ENCODE measurements at regions not wholly inside any gene's neighbourhood (a gene's known extent, or its start where the extent isn't known, plus 50 kb on each side); places are given as distances from the start of the nearest gene placed in this dataset.

DNA sequence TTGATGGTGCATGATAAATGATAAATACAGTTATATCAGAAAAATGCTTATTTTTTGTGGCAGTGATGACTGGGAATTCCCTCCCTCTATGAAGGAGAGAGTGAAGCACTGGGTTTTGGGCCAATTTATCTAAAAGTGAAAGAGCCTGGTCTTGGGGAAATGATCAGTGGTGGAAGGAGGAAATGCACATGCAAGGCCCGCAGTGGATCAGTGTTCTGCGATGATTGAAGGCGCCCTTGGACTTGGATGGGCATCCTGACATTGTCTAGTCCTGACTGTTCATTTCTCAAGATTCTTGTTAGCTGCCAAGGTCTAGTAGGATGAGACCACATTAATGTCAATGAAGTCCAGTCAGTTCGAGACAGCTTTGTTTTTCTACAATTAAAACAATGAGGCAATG, 272.0 kb upstream of the SLC35B3 start (continued):
- TF ChIP-seq POLR2AphosphoS5 (IDR thresholded peaks at IDR 0.05; ENCODE audit: low read depth, low read length) (no peak), ZNF607 (CRISPR knock-in tag; IDR thresholded peaks at IDR 0.05; ENCODE audit: borderline replicate concordance) (no peak)

DNA sequence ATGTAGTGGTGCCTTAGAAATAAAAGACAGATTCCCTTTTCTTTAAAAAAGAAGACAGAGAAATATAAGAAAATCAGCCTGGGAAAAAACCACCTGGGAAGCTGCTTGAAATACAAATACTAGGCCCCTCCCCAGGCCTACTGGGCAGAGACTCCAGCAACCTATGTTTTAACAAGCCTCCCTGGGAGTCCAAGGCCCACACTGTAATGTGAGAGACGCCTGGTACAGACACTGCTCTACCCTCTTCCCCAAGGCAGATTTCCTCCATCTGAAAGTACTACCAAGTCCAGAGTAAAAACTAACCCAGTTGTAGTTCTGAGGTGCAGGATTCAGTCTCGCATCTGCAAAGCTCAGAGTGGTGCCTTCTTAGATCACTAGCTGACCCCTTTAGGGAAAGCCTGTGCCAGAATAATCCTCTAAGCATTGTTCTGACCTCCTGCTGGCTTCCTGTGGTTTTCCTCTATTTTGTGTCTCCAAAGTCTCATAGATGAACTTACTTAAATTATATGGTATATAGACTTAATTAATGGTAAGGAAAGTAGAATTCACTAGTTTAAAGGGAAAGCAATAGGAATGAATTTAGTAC, 270.2 kb upstream of the SLC35B3 start:
- intact Hi-C loops (cut with micrococcal nuclease; ENCODE audit: unreplicated experiment): loop anchor here (5.0 kb wide), 1 partner anchor 1732 kb away; no protein-coding TSS in a partner anchor
- no peak for ATAC-seq
- Histone ChIP-seq H3K4me1 (ENCODE audit: insufficient read depth, low read length) (no peaks in the 10 kb centered on the region), H4K20me1 (ENCODE audit: insufficient read depth, low read length) (no peaks in the 10 kb centered on the region), H2AFZ (ENCODE audit: low read length) (no peak overlapping the region), H3K27me3 (ENCODE audit: control insufficient read depth in 1 of 2, insufficient read depth in 2 of 2, low read length in 2 of 2) (no peaks in the 10 kb centered on the region; a peak in 1 of 5 replicates), H3K9me3 (ENCODE audit: low read length) (peaks cover 7% of the 10 kb centered on the region), H3K27ac (ENCODE audit: extremely low read length, insufficient read depth, low read length) (no peak overlapping the region), H3K79me2 (ENCODE audit: insufficient read depth, low read length) (no peaks in the 10 kb centered on the region), H3K4me3 (replicated peaks in 1 of 3; ENCODE audit: insufficient read depth in 1 of 3, low read depth in 2 of 3, low read length in 3 of 3) (no peak overlapping the region), H3K36me3 (replicated peaks in 1 of 2; ENCODE audit: control insufficient read depth in 1 of 2, insufficient read depth in 2 of 2, low read length in 2 of 2) (no peaks in the 10 kb centered on the region), H3K4me2 (ENCODE audit: low read depth, low read length) (no peak overlapping the region), H3K9ac (ENCODE audit: insufficient read depth, low read depth, low read length) (no peak overlapping the region)
- CTCF ChIA-PET (ENCODE audit: low intra/inter-chr PET ratio, low total read pairs): no interaction called here
- DNase-seq (ENCODE audit: low spot score): no peak
- no peak for TF ChIP-seq TP53 (CRISPR knock-in tag; conservative IDR thresholded peaks at IDR 0.05)
- TF ChIP-seq, protein P1, sequence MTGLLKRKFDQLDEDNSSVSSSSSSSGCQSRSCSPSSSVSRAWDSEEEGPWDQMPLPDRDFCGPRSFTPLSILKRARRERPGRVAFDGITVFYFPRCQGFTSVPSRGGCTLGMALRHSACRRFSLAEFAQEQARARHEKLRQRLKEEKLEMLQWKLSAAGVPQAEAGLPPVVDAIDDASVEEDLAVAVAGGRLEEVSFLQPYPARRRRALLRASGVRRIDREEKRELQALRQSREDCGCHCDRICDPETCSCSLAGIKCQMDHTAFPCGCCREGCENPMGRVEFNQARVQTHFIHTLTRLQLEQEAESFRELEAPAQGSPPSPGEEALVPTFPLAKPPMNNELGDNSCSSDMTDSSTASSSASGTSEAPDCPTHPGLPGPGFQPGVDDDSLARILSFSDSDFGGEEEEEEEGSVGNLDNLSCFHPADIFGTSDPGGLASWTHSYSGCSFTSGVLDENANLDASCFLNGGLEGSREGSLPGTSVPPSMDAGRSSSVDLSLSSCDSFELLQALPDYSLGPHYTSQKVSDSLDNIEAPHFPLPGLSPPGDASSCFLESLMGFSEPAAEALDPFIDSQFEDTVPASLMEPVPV (CRISPR knock-in tag; IDR thresholded peaks at IDR 0.05): no peak
- TF ChIP-seq, protein P2, sequence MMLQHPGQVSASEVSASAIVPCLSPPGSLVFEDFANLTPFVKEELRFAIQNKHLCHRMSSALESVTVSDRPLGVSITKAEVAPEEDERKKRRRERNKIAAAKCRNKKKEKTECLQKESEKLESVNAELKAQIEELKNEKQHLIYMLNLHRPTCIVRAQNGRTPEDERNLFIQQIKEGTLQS (CRISPR knock-in tag; IDR thresholded peaks at IDR 0.05): no peak
- no peak for TF ChIP-seq ZNF10 (CRISPR knock-in tag; IDR thresholded peaks at IDR 0.05; ENCODE audit: borderline replicate concordance, low read depth)
- no peak for TF ChIP-seq ZNF326 (CRISPR knock-in tag; IDR thresholded peaks at IDR 0.05; ENCODE audit: borderline replicate concordance)
- TF ChIP-seq ZBTB3 (CRISPR knock-in tag; IDR thresholded peaks at IDR 0.05; ENCODE audit: borderline replicate concordance, low read depth): no peak
- TF ChIP-seq FOSL1 (CRISPR knock-in tag; IDR thresholded peaks at IDR 0.05; ENCODE audit: borderline replicate concordance): no peak
- no peak for TF ChIP-seq ZNF296 (CRISPR knock-in tag; conservative IDR thresholded peaks at IDR 0.05)
- no peak for TF ChIP-seq ZNF644 (CRISPR knock-in tag; IDR thresholded peaks at IDR 0.05; ENCODE audit: low read depth)
- TF ChIP-seq TMF1 (CRISPR knock-in tag; IDR thresholded peaks at IDR 0.05; ENCODE audit: low read depth): no peak
- no peak for TF ChIP-seq ZNF703 (CRISPR knock-in tag; IDR thresholded peaks at IDR 0.05; ENCODE audit: borderline replicate concordance)
- TF ChIP-seq NFKBIZ (CRISPR knock-in tag; IDR thresholded peaks at IDR 0.05): no peak
- TF ChIP-seq ZSCAN31 (CRISPR knock-in tag; IDR thresholded peaks at IDR 0.05; ENCODE audit: low read depth): no peak
- TF ChIP-seq RFXANK (CRISPR knock-in tag; IDR thresholded peaks at IDR 0.05): no peak
- TF ChIP-seq SNRNP70 (IDR thresholded peaks at IDR 0.05; ENCODE audit: low read depth, low read length): no peak
- WGBS (ENCODE audit: low lambda C conversion rate): 0% methylated on average over 2 of the region's 2 CpGs
- FAIRE-seq: no peak
- POLR2A ChIA-PET: no interaction called here
- BruUV-seq (replicated peaks): no TSS peak
- in situ Hi-C loops (cut with HindIII; ENCODE audit: extremely low pct_ligation_motif_present, low pct_unique_long_range_greater_than_20kb): loop anchor here (10.0 kb wide), 1 partner anchor 1729 kb away; no protein-coding TSS in a partner anchor

Data from HepG2 (cell line).